ENCODE measurements at regions not wholly inside any gene's neighbourhood (a gene's known extent, or its start where the extent isn't known, plus 50 kb on each side); places are given as distances from the start of the nearest gene placed in this dataset.
"Not testable (repeated sequence)": the region's sequence is repeated elsewhere in the genome, so short reads cannot be mapped to it uniquely, and the experiment has no call there.

- DNase-seq (ENCODE audit: low spot score) = no peak
Observed at GRCh38 chr16:46519063-46519462, 102.1 kb downstream of the SHCBP1 start.

GRCh38 chr16:46496701-46497100 is 124.5 kb downstream of the SHCBP1 start:
- DNase-seq (ENCODE audit: low spot score) = no peak

GRCh38 chr16:46482895-46483294 is 138.3 kb downstream of the SHCBP1 start:
- no peak for DNase-seq (ENCODE audit: low spot score)

- DNase-seq (ENCODE audit: low spot score) = no peak
Observed at GRCh38 chr16:46466239-46466638, 154.9 kb downstream of the SHCBP1 start.

- DNase-seq (ENCODE audit: low spot score) = not testable (repeated sequence)
Observed at GRCh38 chr16:46454801-46455200, 166.4 kb downstream of the SHCBP1 start.

GRCh38 chr16:46428108-46429061 is 192.8 kb downstream of the SHCBP1 start:
- DNase-seq (ENCODE audit: low spot score) = no peak

- DNase-seq (ENCODE audit: low spot score) = no peak
Observed at GRCh38 chr16:46427340-46428107, 193.7 kb downstream of the SHCBP1 start.

- no peak for DNase-seq (ENCODE audit: low spot score)
Observed at GRCh38 chr16:46426336-46426735, 194.8 kb downstream of the SHCBP1 start.

- DNase-seq (ENCODE audit: low spot score) = no peak
Observed at GRCh38 chr16:46404028-46404427, 217.2 kb downstream of the SHCBP1 start.

- not testable (repeated sequence) for DNase-seq (ENCODE audit: low spot score)
Observed at GRCh38 chr16:46398559-46398958, 222.6 kb downstream of the SHCBP1 start.

- not testable (repeated sequence) for DNase-seq (ENCODE audit: low spot score)
Observed at GRCh38 chr16:46396883-46397270, 224.3 kb downstream of the SHCBP1 start.

- peak; percentile 43 for DNase-seq (ENCODE audit: low spot score)
Observed at GRCh38 chr16:46396131-46396882, 224.9 kb downstream of the SHCBP1 start.

- DNase-seq (ENCODE audit: low spot score) = peak; percentile 67
Observed at GRCh38 chr16:46395391-46395921, 225.7 kb downstream of the SHCBP1 start.

- DNase-seq (ENCODE audit: low spot score) = peak; percentile 92
Observed at GRCh38 chr16:46394963-46395362, 226.2 kb downstream of the SHCBP1 start.

- DNase-seq (ENCODE audit: low spot score) = peak; percentile 31
Observed at GRCh38 chr16:46394149-46394548, 227.0 kb downstream of the SHCBP1 start.

- peak; percentile 83 for DNase-seq (ENCODE audit: low spot score)
Observed at GRCh38 chr16:46392930-46393722, 228.1 kb downstream of the SHCBP1 start.

- DNase-seq (ENCODE audit: low spot score) = peak; percentile 73
Observed at GRCh38 chr16:46390660-46391462, 230.3 kb downstream of the SHCBP1 start.

GRCh38 chr16:46389561-46390041 is 231.6 kb downstream of the SHCBP1 start:
- peak; percentile 100 for DNase-seq (ENCODE audit: low spot score)

- DNase-seq (ENCODE audit: low spot score) = not testable (repeated sequence)
Observed at GRCh38 chr16:46388939-46389491, 232.2 kb downstream of the SHCBP1 start.

GRCh38 chr16:46388354-46388753 is 232.8 kb downstream of the SHCBP1 start:
- peak; percentile 90 for DNase-seq (ENCODE audit: low spot score)
